Stimulated activated CD4-positive, alpha-beta T cell treated with anti-CD3 and anti-CD28 coated beads, Interleukin-15, amount 100 ng/mL, for 24 hours (primary cell): ENCODE measurements at regions not wholly inside any gene's neighbourhood (a gene's known extent, or its start where the extent isn't known, plus 50 kb on each side); places are given as distances from the start of the nearest gene placed in this dataset.
"Not testable (repeated sequence)": the region's sequence is repeated elsewhere in the genome, so short reads cannot be mapped to it uniquely, and the experiment has no call there.

ENCODE experiments used
- DNase-seq: peaks from one replicate; pipeline ENCODE4 v3.0.0-alpha.2; 2020

DNA sequence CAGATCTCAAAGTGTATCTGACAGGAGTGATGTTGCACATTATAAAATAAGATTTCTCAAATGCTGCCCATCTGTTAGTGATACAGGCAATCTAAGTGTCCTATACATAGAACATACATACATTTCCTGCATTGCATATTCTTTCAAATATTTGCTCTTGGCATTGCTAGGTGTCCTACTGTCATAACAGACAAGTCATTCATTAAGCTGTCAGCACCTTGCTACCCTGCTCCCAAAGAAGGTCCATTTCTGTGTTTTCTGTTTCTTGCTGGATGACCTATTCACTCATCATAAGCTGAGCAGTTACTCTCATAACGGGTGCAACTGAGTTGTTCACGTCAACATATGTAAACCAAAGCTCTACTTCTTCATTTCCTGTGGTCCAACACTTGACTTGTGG is 719.0 kb downstream of the KCNJ2 start:
- no peak for DNase-seq

- no peak for DNase-seq
These were observed 722.0 kb downstream of the KCNJ2 start for GRCh38 chr17:70891306-70891705.

- no peak for DNase-seq
These were observed 723.2 kb downstream of the KCNJ2 start for GRCh38 chr17:70892527-70892926.

- no peak for DNase-seq
These were observed 727.5 kb downstream of the KCNJ2 start for GRCh38 chr17:70896843-70897242.

GRCh38 chr17:70897446-70897845 is 728.1 kb downstream of the KCNJ2 start:
- no peak for DNase-seq

DNA sequence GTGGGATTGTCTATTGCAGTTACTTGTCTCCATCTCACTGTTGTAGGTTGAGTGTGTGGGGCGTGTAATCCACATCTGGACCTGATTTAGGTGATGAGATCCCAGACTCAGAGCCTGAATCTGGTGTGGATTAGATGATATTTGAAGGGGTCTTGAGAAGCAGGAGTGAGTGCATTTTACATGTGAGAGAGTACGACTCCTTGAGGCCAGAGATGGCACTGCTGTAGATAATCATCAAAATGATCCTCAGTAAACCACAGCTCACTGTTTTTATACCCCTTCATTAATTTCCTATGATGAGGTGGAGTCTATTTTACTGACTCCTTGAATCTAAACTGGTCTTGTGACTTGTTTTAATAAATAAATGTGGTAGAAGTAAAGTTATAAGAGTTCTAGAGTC is 732.5 kb downstream of the KCNJ2 start:
- no peak for DNase-seq

DNA sequence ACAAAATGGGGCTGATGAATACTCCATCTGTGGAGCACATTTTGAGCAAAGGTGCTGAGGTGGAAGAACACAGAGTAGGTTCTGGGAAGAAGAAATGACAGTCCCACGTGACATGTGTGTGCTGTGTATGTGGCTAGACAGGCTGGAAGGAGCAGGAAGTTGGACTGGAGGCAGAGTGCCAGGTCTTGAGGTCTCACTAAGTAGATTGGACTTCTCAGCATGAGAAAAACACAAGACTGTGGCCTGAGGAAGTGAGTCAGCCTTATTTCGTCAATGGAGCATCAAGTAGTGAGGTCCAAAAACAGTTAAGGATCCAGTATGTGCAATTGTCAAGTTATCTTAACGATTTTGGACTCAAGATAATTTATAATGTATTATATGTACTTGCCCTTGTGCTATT is 736.5 kb downstream of the KCNJ2 start:
- DNase-seq = no peak

- DNase-seq = no peak
These were observed 737.5 kb downstream of the KCNJ2 start for GRCh38 chr17:70906808-70907207.

- DNase-seq = no peak
These were observed 743.6 kb downstream of the KCNJ2 start for GRCh38 chr17:70912716-70913485.

- no peak for DNase-seq
These were observed 747.1 kb downstream of the KCNJ2 start for GRCh38 chr17:70916469-70916868.

GRCh38 chr17:70919241-70919640 is 749.9 kb downstream of the KCNJ2 start:
- no peak for DNase-seq

- no peak for DNase-seq
These were observed 751.1 kb downstream of the KCNJ2 start for GRCh38 chr17:70920416-70920815.

DNA sequence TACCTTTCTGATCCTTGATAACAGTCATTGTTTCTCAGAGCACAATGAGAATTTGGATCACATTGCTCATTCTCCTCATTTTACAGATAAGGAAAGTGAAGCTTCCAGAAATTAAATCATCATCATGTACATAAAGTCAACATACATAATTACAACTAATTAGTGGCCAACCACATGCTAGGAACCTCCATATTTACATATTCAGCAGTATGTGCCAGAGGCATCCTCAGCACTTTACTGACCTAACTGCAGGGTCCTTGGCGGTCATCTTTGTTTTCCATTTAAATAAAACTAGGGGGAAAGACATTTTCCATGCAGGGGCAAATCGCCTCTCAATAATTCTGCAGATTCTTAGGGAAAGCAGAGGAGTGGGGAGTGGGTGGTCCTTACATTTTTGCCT is 752.9 kb downstream of the KCNJ2 start:
- no peak for DNase-seq

DNA sequence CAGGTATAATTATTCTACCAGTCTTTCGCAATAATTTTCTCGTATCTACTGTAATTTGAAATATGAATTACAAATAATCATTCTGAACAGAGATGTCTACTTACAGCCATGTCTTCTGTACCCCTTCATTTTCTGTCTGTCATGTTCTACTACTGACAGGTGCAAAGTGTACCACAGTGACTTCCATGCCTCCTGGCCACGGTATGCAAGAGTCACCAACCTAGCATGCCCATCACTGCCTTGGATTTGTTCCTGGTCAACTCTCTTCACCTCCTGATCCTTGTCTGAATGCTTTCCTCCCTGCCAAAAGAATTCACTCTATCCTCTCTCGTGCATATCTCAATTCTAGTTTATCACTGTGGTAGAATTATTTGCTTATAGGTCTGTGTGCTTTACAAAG is 755.4 kb downstream of the KCNJ2 start:
- DNase-seq = no peak

- no peak for DNase-seq
These were observed 759.9 kb downstream of the KCNJ2 start for GRCh38 chr17:70929226-70929625.

GRCh38 chr17:70934231-70934630 is 764.9 kb downstream of the KCNJ2 start:
- DNase-seq = no peak

DNA sequence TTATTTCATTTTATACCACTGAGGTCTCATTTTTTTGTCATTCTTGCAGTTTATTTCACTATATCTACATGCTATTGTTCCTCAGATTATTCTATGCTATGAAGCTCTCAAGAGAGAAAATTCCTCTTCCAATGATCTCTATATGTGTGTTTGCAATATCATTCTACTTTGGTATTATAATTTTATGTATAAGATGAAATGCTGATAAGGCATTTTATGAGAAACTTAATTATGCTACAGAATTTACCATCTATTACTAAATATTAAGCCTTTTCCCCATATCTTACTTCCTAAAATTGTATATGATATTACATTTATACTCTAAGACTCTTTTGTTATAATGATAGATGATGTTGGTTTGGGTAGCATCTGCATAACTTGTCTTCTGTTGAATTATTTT is 765.5 kb downstream of the KCNJ2 start:
- DNase-seq = no peak

DNA sequence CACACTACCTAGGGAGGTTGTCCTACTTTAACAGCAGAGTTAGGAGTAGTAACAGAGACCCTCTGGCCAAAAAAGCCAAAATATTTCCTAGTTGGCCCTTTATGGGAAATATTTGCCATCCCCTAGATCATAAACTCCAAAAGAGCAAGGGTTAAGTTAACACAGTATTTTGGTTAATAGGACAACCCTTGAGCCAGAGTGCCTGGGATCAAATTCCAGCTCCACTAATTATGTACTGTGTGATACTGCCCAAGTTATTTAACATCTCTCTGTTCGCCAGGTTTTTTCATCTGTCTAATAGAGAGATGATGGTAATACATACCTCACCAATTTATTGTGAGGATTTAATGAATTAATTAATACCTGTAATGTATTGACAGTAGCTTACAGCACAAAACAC is 767.4 kb downstream of the KCNJ2 start:
- DNase-seq = no peak

- no peak for DNase-seq
These were observed 769.0 kb downstream of the KCNJ2 start for GRCh38 chr17:70938336-70938735.

- DNase-seq = no peak
These were observed 776.1 kb downstream of the KCNJ2 start for GRCh38 chr17:70945386-70945785.

DNA sequence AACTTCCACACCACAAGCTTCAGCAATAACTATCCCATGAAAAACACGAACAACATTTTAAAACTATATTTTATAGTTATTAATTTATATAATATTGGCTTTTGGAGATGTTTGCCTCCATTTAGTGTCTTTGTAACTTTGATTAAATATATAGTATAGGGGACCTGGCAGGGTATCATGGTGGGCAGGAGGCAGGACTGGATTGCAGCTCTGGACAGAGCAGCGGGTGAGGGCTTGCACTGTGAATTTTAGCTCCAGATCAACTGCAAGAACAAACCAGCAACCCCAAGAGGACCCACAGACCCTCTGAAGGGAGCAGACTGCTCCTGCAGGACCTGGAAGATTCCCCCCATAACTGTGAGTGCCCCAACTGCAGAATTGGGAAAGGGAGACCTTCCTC is 777.9 kb downstream of the KCNJ2 start:
- DNase-seq = no peak

- no peak for DNase-seq
These were observed 778.6 kb downstream of the KCNJ2 start for GRCh38 chr17:70947636-70948565.

DNA sequence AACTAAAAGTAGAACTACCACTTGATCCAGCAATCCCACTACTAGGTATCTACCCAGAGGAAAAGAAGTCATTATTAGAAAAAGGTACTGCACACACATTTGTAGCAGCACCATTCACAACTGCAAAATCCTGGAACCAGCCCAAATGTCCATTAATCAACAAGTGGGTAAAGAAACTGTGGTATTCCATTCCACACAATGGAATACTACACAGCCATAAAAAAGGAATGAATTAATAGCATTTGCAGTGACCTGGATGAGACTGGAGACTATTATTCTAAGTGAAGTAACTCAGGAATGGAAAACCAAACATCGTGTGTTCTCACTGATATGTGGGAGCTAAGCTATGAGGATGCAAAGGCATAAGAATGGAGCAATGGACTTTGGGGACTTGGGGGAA is 783.8 kb downstream of the KCNJ2 start:
- not testable (repeated sequence) for DNase-seq

GRCh38 chr17:70955441-70955840 is 786.1 kb downstream of the KCNJ2 start:
- DNase-seq = no peak
